ENCODE measurements at regions not wholly inside any gene's neighbourhood (a gene's known extent, or its start where the extent isn't known, plus 50 kb on each side); places are given as distances from the start of the nearest gene placed in this dataset.

DNA sequence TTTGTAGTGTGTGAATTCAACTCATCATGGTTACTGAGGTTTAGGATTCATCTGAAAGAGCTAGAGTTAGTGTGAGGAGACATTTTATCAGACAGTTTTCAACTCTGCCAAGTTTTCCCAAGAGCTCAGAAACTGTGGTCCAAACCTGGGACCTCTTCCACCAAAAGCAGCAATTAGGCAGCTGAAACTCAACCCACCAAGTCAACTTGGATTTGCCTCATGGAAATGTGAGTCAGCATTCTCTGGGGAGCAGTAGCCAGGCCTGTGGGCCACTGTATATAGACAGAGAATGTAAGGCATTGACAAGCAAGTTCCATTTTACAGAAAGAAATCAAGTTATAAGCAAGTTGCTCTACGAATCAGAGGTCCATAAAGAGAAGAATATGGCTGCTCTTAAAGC, 178.8 kb upstream of the HDDC2 start:
- no peaks in the 10 kb centered on the region for H3K36me3 ChIP-seq (ENCODE audit: insufficient read depth, low read length)
- H3K9me3 ChIP-seq (ENCODE audit: insufficient read depth, low read depth, low read length) = no peaks in the 10 kb centered on the region
- peaks cover 12% of the 10 kb centered on the region for H3K4me1 ChIP-seq (ENCODE audit: insufficient read depth, low read length, poor library complexity, severe bottlenecking)
- no peaks in the 10 kb centered on the region for H3K79me2 ChIP-seq (ENCODE audit: insufficient read depth, low read length)
- no peak overlapping the region for H2AFZ ChIP-seq (ENCODE audit: low read length)
- H4K20me1 ChIP-seq (ENCODE audit: insufficient read depth, low read length, poor library complexity, severe bottlenecking) = no peaks in the 10 kb centered on the region
- no peaks in the 10 kb centered on the region for H3F3A ChIP-seq (ENCODE audit: low read depth)
- H3K9ac ChIP-seq (ENCODE audit: low read depth, low read length, poor library complexity, severe bottlenecking) = no peak overlapping the region
- no peak overlapping the region for H3K4me2 ChIP-seq (ENCODE audit: low read depth, low read length, poor library complexity, severe bottlenecking)
- H3K27me3 ChIP-seq (ENCODE audit: insufficient read depth, low read length, poor library complexity, severe bottlenecking) = no peaks in the 10 kb centered on the region
- H3K9me2 ChIP-seq (replicated peaks; ENCODE audit: low read depth, low read length) = no peaks in the 10 kb centered on the region
- TF ChIP-seq EZH2phosphoT487 (IDR thresholded peaks at IDR 0.05; ENCODE audit: borderline replicate concordance) = no peak
- TF ChIP-seq, protein P1, sequence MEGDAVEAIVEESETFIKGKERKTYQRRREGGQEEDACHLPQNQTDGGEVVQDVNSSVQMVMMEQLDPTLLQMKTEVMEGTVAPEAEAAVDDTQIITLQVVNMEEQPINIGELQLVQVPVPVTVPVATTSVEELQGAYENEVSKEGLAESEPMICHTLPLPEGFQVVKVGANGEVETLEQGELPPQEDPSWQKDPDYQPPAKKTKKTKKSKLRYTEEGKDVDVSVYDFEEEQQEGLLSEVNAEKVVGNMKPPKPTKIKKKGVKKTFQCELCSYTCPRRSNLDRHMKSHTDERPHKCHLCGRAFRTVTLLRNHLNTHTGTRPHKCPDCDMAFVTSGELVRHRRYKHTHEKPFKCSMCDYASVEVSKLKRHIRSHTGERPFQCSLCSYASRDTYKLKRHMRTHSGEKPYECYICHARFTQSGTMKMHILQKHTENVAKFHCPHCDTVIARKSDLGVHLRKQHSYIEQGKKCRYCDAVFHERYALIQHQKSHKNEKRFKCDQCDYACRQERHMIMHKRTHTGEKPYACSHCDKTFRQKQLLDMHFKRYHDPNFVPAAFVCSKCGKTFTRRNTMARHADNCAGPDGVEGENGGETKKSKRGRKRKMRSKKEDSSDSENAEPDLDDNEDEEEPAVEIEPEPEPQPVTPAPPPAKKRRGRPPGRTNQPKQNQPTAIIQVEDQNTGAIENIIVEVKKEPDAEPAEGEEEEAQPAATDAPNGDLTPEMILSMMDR (conservative IDR thresholded peaks at IDR 0.05; ENCODE audit: low read length) = no peak
- no peak overlapping the region for H3K4me3 ChIP-seq (ENCODE audit: low read length, poor library complexity, severe bottlenecking)

DNA sequence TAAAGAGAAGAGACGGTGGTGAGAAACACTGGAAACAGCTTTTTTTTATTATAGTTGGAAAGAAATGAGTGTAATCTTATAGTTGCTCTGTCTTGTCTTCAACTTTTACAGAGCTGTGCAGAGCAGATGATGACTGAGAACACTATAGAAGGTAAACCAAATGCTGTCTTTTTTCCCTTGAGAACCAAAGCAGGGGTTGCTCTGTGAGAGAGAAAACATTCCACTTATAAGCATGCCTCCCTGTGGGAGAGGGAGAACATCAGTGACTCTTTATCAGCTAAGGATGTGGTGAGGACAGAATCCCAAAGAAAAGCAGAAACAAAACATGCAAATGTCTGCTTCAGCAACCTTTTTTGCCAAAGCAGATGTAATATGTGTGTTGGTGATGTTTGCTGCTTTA, 179.3 kb upstream of the HDDC2 start:
- Histone ChIP-seq H3K9ac (ENCODE audit: low read depth, low read length, poor library complexity, severe bottlenecking) (no peak overlapping the region), H3K4me2 (ENCODE audit: low read depth, low read length, poor library complexity, severe bottlenecking) (no peak overlapping the region), H3K79me2 (ENCODE audit: insufficient read depth, low read length) (no peaks in the 10 kb centered on the region), H3F3A (ENCODE audit: low read depth) (no peaks in the 10 kb centered on the region), H3K27me3 (ENCODE audit: insufficient read depth, low read length, poor library complexity, severe bottlenecking) (no peaks in the 10 kb centered on the region), H2AFZ (ENCODE audit: low read length) (no peak overlapping the region), H3K4me3 (ENCODE audit: low read length, poor library complexity, severe bottlenecking) (no peak overlapping the region), H3K9me2 (replicated peaks; ENCODE audit: low read depth, low read length) (no peaks in the 10 kb centered on the region), H3K4me1 (ENCODE audit: insufficient read depth, low read length, poor library complexity, severe bottlenecking) (peaks cover 11% of the 10 kb centered on the region), H3K36me3 (ENCODE audit: insufficient read depth, low read length) (no peaks in the 10 kb centered on the region), H4K20me1 (ENCODE audit: insufficient read depth, low read length, poor library complexity, severe bottlenecking) (no peaks in the 10 kb centered on the region), H3K9me3 (ENCODE audit: insufficient read depth, low read depth, low read length) (no peaks in the 10 kb centered on the region)
- TF ChIP-seq, protein P1 (conservative IDR thresholded peaks at IDR 0.05; ENCODE audit: low read length) = no peak
- TF ChIP-seq EZH2phosphoT487 (IDR thresholded peaks at IDR 0.05; ENCODE audit: borderline replicate concordance) = no peak

DNA sequence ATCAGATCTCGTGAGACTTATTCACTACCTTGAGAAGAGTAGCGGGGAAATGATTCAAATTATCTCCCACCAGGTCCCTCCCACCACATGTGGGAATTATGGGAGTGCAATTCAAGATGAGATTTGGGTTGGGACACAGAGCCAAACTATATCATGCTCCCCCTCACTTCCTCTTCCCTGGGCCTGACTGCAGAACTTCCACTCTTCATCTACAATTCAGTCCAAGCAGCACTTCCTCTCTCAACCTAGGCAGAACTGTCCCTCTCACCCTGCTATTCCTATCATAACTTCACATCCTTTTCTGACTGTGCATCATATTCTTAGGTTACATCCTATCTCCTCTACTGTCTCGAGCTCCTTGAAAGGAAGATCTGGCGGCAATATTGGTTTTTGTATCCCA, 184.0 kb upstream of the HDDC2 start:
- Histone ChIP-seq H2AFZ (ENCODE audit: low read length) (no peak overlapping the region), H3K79me2 (ENCODE audit: insufficient read depth, low read length) (no peaks in the 10 kb centered on the region), H4K20me1 (ENCODE audit: insufficient read depth, low read length, poor library complexity, severe bottlenecking) (no peaks in the 10 kb centered on the region), H3K4me3 (ENCODE audit: low read length, poor library complexity, severe bottlenecking) (no peak overlapping the region), H3K9ac (ENCODE audit: low read depth, low read length, poor library complexity, severe bottlenecking) (no peak overlapping the region), H3K9me2 (replicated peaks; ENCODE audit: low read depth, low read length) (no peaks in the 10 kb centered on the region), H3K4me1 (ENCODE audit: insufficient read depth, low read length, poor library complexity, severe bottlenecking) (no peaks in the 10 kb centered on the region), H3K36me3 (ENCODE audit: insufficient read depth, low read length) (no peaks in the 10 kb centered on the region), H3K9me3 (ENCODE audit: insufficient read depth, low read depth, low read length) (no peaks in the 10 kb centered on the region), H3K4me2 (ENCODE audit: low read depth, low read length, poor library complexity, severe bottlenecking) (no peak overlapping the region), H3K27me3 (ENCODE audit: insufficient read depth, low read length, poor library complexity, severe bottlenecking) (no peaks in the 10 kb centered on the region), H3F3A (ENCODE audit: low read depth) (no peaks in the 10 kb centered on the region)
- TF ChIP-seq, protein P1 (conservative IDR thresholded peaks at IDR 0.05; ENCODE audit: low read length) = no peak
- no peak for TF ChIP-seq EZH2phosphoT487 (IDR thresholded peaks at IDR 0.05; ENCODE audit: borderline replicate concordance)

Data from Loucy (cell line).